ENCODE measurements at regions not wholly inside any gene's neighbourhood (a gene's known extent, or its start where the extent isn't known, plus 50 kb on each side); places are given as distances from the start of the nearest gene placed in this dataset.

GRCh38 chr16:9446471-9447194, 355.2 kb downstream of the HAPSTR1 start:
- no peak overlapping the region for H3K4me3 ChIP-seq (ENCODE audit: low read depth, low read length)
- TF ChIP-seq CTCF (IDR thresholded peaks at IDR 0.05; ENCODE audit: insufficient read depth, low read depth, low read length, missing control alignments) = no peak
- no peak for DNase-seq (ENCODE audit: low read depth)

- TF ChIP-seq CTCF (IDR thresholded peaks at IDR 0.05; ENCODE audit: insufficient read depth, low read depth, low read length, missing control alignments) = no peak
- H3K4me3 ChIP-seq (ENCODE audit: low read depth, low read length) = no peak overlapping the region
- DNase-seq (ENCODE audit: low read depth) = no peak
Observed at GRCh38 chr16:9447195-9447551, 355.7 kb downstream of the HAPSTR1 start.

- no peak for TF ChIP-seq CTCF (IDR thresholded peaks at IDR 0.05; ENCODE audit: insufficient read depth, low read depth, low read length, missing control alignments)
Observed at GRCh38 chr16:9447699-9448098, 356.3 kb downstream of the HAPSTR1 start.

GRCh38 chr16:9449597-9449996, 358.2 kb downstream of the HAPSTR1 start:
- H3K4me3 ChIP-seq (ENCODE audit: low read depth, low read length) = no peak overlapping the region
- DNase-seq (ENCODE audit: low read depth) = no peak
- TF ChIP-seq CTCF (IDR thresholded peaks at IDR 0.05; ENCODE audit: insufficient read depth, low read depth, low read length, missing control alignments) = no peak

More at GRCh38 chr16:9447699-9448098, 356.3 kb downstream of the HAPSTR1 start:
- no peak overlapping the region for H3K4me3 ChIP-seq (ENCODE audit: low read depth, low read length)
- no peak for DNase-seq (ENCODE audit: low read depth)

- DNase-seq (ENCODE audit: low read depth) = no peak
- no peak overlapping the region for H3K4me3 ChIP-seq (ENCODE audit: low read depth, low read length)
- no peak for TF ChIP-seq CTCF (IDR thresholded peaks at IDR 0.05; ENCODE audit: insufficient read depth, low read depth, low read length, missing control alignments)
Observed at GRCh38 chr16:9457215-9457614, 365.8 kb downstream of the HAPSTR1 start.

- no peak overlapping the region for H3K4me3 ChIP-seq (ENCODE audit: low read depth, low read length)
- DNase-seq (ENCODE audit: low read depth) = no peak
- TF ChIP-seq CTCF (IDR thresholded peaks at IDR 0.05; ENCODE audit: insufficient read depth, low read depth, low read length, missing control alignments) = no peak
Observed at GRCh38 chr16:9458816-9459215, 367.4 kb downstream of the HAPSTR1 start.

- no peak overlapping the region for H3K4me3 ChIP-seq (ENCODE audit: low read depth, low read length)
- no peak for TF ChIP-seq CTCF (IDR thresholded peaks at IDR 0.05; ENCODE audit: insufficient read depth, low read depth, low read length, missing control alignments)
- no peak for DNase-seq (ENCODE audit: low read depth)
Observed at GRCh38 chr16:9462984-9463383, 371.5 kb downstream of the HAPSTR1 start.
